Adrenal gland (tissue), 5 donors: ENCODE measurements at regions not wholly inside any gene's neighbourhood (a gene's known extent, or its start where the extent isn't known, plus 50 kb on each side); places are given as distances from the start of the nearest gene placed in this dataset.

Experiments used
- POLR2A ChIP-seq, 2 donors: fragments of 450-650 bp; IDR thresholded peaks; one replicate each; pipeline ENCODE4 v1.6.1; 2017; ENCODE audit warnings: antibody characterized with exemption in 2 of 2, mild to moderate bottlenecking in 2 of 2, moderate library complexity in 1 of 2
- TF ChIP-seq, protein P1 (sequence below), 6 experiments: fragments of 450-650 bp in 4 of 6; fragments of 200-600 bp in 2 of 6; sonication (generic) in 1 of 6; IDR thresholded peaks; 1 replicate in 5 of 6; 2 replicates in 1 of 6; pipeline versions ENCODE4 v1.5.1 to v1.8.0; 2016 to 2021; ENCODE audit warnings: antibody characterized with exemption in 6 of 6, mild to moderate bottlenecking in 2 of 6, moderate library complexity in 1 of 6
- donor health status: DM: no; HTN: no; CAD: no.

- TF ChIP-seq, protein P1, sequence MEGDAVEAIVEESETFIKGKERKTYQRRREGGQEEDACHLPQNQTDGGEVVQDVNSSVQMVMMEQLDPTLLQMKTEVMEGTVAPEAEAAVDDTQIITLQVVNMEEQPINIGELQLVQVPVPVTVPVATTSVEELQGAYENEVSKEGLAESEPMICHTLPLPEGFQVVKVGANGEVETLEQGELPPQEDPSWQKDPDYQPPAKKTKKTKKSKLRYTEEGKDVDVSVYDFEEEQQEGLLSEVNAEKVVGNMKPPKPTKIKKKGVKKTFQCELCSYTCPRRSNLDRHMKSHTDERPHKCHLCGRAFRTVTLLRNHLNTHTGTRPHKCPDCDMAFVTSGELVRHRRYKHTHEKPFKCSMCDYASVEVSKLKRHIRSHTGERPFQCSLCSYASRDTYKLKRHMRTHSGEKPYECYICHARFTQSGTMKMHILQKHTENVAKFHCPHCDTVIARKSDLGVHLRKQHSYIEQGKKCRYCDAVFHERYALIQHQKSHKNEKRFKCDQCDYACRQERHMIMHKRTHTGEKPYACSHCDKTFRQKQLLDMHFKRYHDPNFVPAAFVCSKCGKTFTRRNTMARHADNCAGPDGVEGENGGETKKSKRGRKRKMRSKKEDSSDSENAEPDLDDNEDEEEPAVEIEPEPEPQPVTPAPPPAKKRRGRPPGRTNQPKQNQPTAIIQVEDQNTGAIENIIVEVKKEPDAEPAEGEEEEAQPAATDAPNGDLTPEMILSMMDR (IDR thresholded peaks at IDR 0.05), result no peak
- TF ChIP-seq POLR2A (IDR thresholded peaks at IDR 0.05), result no peak
Observed at GRCh38 chr21:27286760-27287159, 319.9 kb upstream of the ADAMTS5 start.
